DOHH2 (cell line): ENCODE measurements at regions not wholly inside any gene's neighbourhood (a gene's known extent, or its start where the extent isn't known, plus 50 kb on each side); places are given as distances from the start of the nearest gene placed in this dataset.

Experiments used
- EZH2phosphoT487 ChIP-seq: fragments of 200-600 bp; sonication (generic); IDR thresholded peaks from 2 replicates; pipeline ENCODE4 v1.6.1; 2017; ENCODE audit warnings: borderline replicate concordance, mild to moderate bottlenecking, antibody characterized with exemption, low read length, moderate library complexity, mixed read lengths
- TF ChIP-seq, protein P1 (sequence below): fragments of 200-600 bp; sonication (generic); IDR thresholded peaks from one replicate; pipeline ENCODE4 v1.5.1; 2014; ENCODE audit warnings: antibody characterized with exemption, mild to moderate bottlenecking, low read depth, low read length; ENCODE audit not compliant: poor library complexity, severe bottlenecking

DNA sequence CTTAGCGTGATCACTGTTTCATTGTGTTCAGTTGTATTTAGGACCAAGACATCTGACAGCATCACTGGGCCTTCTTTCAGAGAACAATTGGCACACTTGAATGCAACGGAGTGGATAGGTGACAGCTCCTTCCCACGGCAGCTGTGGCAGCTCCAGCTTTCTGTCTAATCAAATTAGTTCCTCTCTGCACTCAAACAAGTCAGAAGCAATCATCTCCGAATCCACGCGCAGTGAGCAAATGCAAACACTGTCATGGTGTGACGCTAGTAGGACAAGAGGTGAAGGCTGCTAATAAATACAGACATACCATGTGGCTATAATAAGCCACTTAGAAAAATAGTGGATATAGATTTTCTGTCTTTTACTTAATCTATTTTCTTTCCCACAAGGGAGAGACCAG lies 542.4 kb downstream of the ACTR3B start:
- TF ChIP-seq, protein P1, sequence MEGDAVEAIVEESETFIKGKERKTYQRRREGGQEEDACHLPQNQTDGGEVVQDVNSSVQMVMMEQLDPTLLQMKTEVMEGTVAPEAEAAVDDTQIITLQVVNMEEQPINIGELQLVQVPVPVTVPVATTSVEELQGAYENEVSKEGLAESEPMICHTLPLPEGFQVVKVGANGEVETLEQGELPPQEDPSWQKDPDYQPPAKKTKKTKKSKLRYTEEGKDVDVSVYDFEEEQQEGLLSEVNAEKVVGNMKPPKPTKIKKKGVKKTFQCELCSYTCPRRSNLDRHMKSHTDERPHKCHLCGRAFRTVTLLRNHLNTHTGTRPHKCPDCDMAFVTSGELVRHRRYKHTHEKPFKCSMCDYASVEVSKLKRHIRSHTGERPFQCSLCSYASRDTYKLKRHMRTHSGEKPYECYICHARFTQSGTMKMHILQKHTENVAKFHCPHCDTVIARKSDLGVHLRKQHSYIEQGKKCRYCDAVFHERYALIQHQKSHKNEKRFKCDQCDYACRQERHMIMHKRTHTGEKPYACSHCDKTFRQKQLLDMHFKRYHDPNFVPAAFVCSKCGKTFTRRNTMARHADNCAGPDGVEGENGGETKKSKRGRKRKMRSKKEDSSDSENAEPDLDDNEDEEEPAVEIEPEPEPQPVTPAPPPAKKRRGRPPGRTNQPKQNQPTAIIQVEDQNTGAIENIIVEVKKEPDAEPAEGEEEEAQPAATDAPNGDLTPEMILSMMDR, result no peak
- TF ChIP-seq EZH2phosphoT487, result no peak
